HCT116 (cell line): ENCODE measurements at regions not wholly inside any gene's neighbourhood (a gene's known extent, or its start where the extent isn't known, plus 50 kb on each side); places are given as distances from the start of the nearest gene placed in this dataset.

ENCODE experiments used
- ATAC-seq: fragments of 200-7000 bp; cut with Tn5 transposase; 2 replicates; pipeline ENCODE4 v1.9.1; 2020; ENCODE audit warnings: mild to moderate bottlenecking, moderate library complexity
- BruUV-seq: library from RNA; stranded (reverse); fragments of 400-500 nt; replicated peaks from 2 replicates; lab custom pipeline; 2021; lab: Mats Ljungman, UMichigan
- CTCF ChIA-PET: fragments of 300-600 bp; sonication (Branson Sonifier 250); formaldehyde crosslinking; loops from one replicate; lab custom pipeline; 2021; ENCODE audit warnings: antibody characterized with exemption; lab: Charles Lee
- POLR2A ChIA-PET: fragments of 300-600, 350-600 bp; sonication (Branson Sonifier 250); formaldehyde crosslinking; loops from one replicate; lab custom pipeline; 2021; ENCODE audit warnings: antibody characterized with exemption; lab: Charles Lee
- RAD21 ChIA-PET, 2 experiments: fragments of 300-600 bp; sonication (Branson Sonifier 250); formaldehyde crosslinking; loops; one replicate each; lab custom pipeline; 2023; ENCODE audit warnings: low total read pairs in 2 of 2; ENCODE audit not compliant: uncharacterized antibody in 2 of 2, unreplicated experiment in 2 of 2, low non-redundant PET in 1 of 2; lab: Charles Lee
- DNase-seq: peaks from one replicate; pipeline ENCODE4 v3.0.0-alpha.2; 2010; ENCODE audit warnings: low read depth, low spot score
- H2AFZ ChIP-seq: fragments of 200-600 bp; shearing (Covaris generic), sonication (generic); 2 replicates; pipeline ENCODE4 v1.6.1; 2017; ENCODE audit warnings: low read depth, mixed run types, mixed read lengths, antibody characterized with exemption, low read length; ENCODE audit not compliant: poor library complexity, severe bottlenecking
- H3K27ac ChIP-seq: 2 replicates; pipeline ENCODE4 v1.5.1; 2012; ENCODE audit warnings: low read depth, low read length
- H3K27me3 ChIP-seq: fragments of 200-600 bp; sonication (generic); 2 replicates; pipeline ENCODE4 v1.6.1; 2016; ENCODE audit warnings: mixed run types, low read length, mixed read lengths; ENCODE audit not compliant: insufficient read depth
- H3K36me3 ChIP-seq, 2 experiments: fragments of 200-500 bp in 1 of 2; fragments of 200-600 bp in 1 of 2; sonication (Bioruptor generic) in 1 of 2; sonication (generic) in 1 of 2; 2 replicates each; pipeline versions ENCODE4 v1.5.1 to v1.6.1; 2014 to 2016; ENCODE audit warnings: low read length in 2 of 2, inconsistent platforms in 1 of 2, mixed read lengths in 1 of 2, mixed run types in 1 of 2; ENCODE audit not compliant: insufficient read depth in 2 of 2, control insufficient read depth in 1 of 2
- H3K4me1 ChIP-seq, 2 experiments: fragments of 200-600 bp in 1 of 2; sonication (generic) in 1 of 2; 2 replicates each; pipeline versions ENCODE4 v1.5.1 to v1.6.1; 2012 to 2017; ENCODE audit warnings: low read length in 2 of 2, inconsistent platforms in 1 of 2, mild to moderate bottlenecking in 1 of 2, mixed read lengths in 1 of 2, mixed run types in 1 of 2, moderate library complexity in 1 of 2; ENCODE audit not compliant: insufficient read depth in 2 of 2, control insufficient read depth in 1 of 2
- H3K4me2 ChIP-seq: fragments of 200-600 bp; sonication (generic); 2 replicates; pipeline ENCODE4 v1.6.1; 2017; ENCODE audit warnings: mixed run types, low read length, mixed read lengths
- H3K4me3 ChIP-seq, 2 experiments: fragments of 200-600 bp in 1 of 2; sonication (generic) in 1 of 2; replicated peaks in 1 of 2; 2 replicates each; pipeline ENCODE4 v1.5.1; 2011 to 2016; ENCODE audit warnings: low read length in 2 of 2, control low read depth in 1 of 2, low read depth in 1 of 2, mild to moderate bottlenecking in 1 of 2, mixed read lengths in 1 of 2, mixed run types in 1 of 2
- H3K79me2 ChIP-seq: fragments of 200-600 bp; sonication (generic); 2 replicates; pipeline ENCODE4 v1.6.1; 2017; ENCODE audit warnings: mild to moderate bottlenecking, mixed run types, low read length, moderate library complexity, mixed read lengths; ENCODE audit not compliant: insufficient read depth
- H3K9ac ChIP-seq: fragments of 200-600 bp; sonication (generic); 2 replicates; pipeline ENCODE4 v1.6.1; 2016; ENCODE audit warnings: low read length, mixed read lengths
- H3K9me2 ChIP-seq: fragments of 200-600 bp; sonication (generic), shearing (Covaris generic); 2 replicates; pipeline ENCODE4 v1.6.1; 2017; ENCODE audit warnings: mixed run types, mild to moderate bottlenecking, moderate library complexity; ENCODE audit not compliant: insufficient read depth
- H3K9me3 ChIP-seq, 2 experiments: fragments of 200-500 bp in 1 of 2; fragments of 200-600 bp in 1 of 2; sonication (Bioruptor generic) in 1 of 2; sonication (generic) in 1 of 2; 2 replicates each; pipeline ENCODE4 v1.6.1; 2014 to 2017; ENCODE audit warnings: low read length in 2 of 2, mixed read lengths in 2 of 2, inconsistent platforms in 1 of 2, low read depth in 1 of 2, mild to moderate bottlenecking in 1 of 2, mixed run types in 1 of 2, moderate library complexity in 1 of 2; ENCODE audit not compliant: control insufficient read depth in 1 of 2, insufficient read depth in 1 of 2
- H4K20me1 ChIP-seq: fragments of 200-600 bp; sonication (generic), shearing (Covaris generic); 2 replicates; pipeline ENCODE4 v1.6.1; 2017; ENCODE audit warnings: mixed run types, mild to moderate bottlenecking, moderate library complexity; ENCODE audit not compliant: insufficient read depth
- CTCF ChIP-seq, 3 experiments: fragments of 200-600 bp in 1 of 3; sonication (generic) in 1 of 3; IDR thresholded peaks in 2 of 3; conservative IDR thresholded peaks in 1 of 3; 2 replicates each; pipeline ENCODE4 v1.5.1; 2012 to 2017; ENCODE audit warnings: low read depth in 2 of 3, low read length in 2 of 3, antibody characterized with exemption in 1 of 3, borderline replicate concordance in 1 of 3, control low read depth in 1 of 3, mild to moderate bottlenecking in 1 of 3, mixed read lengths in 1 of 3, mixed run types in 1 of 3, moderate library complexity in 1 of 3; ENCODE audit not compliant: insufficient read depth in 1 of 3
- EGR1 ChIP-seq: IDR thresholded peaks from 2 replicates; pipeline ENCODE4 v1.6.1; 2012; ENCODE audit warnings: low read depth
- ELF1 ChIP-seq: IDR thresholded peaks from 2 replicates; pipeline ENCODE4 v1.6.1; 2012; ENCODE audit warnings: low read depth, borderline replicate concordance
- FOSL1 ChIP-seq: IDR thresholded peaks from 2 replicates; pipeline ENCODE4 v1.6.1; 2012; ENCODE audit warnings: low read depth
- JUND ChIP-seq: IDR thresholded peaks from 2 replicates; pipeline ENCODE4 v1.6.1; 2012
- TCF7L2 ChIP-seq: IDR thresholded peaks from 2 replicates; pipeline ENCODE4 v1.7.0; 2011; ENCODE audit warnings: borderline replicate concordance, inconsistent platforms; ENCODE audit not compliant: insufficient read depth, insufficient read length; ENCODE audit errors: extremely low read depth
- ZBTB33 ChIP-seq: IDR thresholded peaks from 2 replicates; pipeline ENCODE4 v1.6.1; 2011; ENCODE audit warnings: mild to moderate bottlenecking, low read length, moderate library complexity; ENCODE audit not compliant: insufficient replicate concordance; ENCODE audit errors: extremely low read depth
- intact Hi-C: fragments of 100-400 bp; cut with micrococcal nuclease; formaldehyde crosslinking; loops from 2 replicates; pipeline ENCODE4 v1.10.0; 2022

DNA sequence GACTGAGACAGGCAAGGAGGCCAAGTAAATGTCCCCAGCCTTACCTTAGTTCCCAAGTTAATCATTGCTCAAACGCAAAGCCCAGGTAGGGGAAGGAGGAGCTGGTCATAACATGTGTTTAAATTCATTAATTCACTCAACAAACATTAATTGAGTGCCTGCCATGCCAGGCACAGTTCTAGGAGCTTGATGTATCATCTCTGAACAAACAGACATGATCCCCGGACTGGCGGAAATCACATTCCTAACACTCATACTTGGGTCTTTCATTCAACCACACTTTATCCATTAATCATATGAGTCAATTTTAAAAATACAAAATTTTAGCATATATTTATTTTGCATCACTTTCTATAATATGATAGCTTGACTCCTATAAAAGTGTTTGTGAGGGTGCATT lies 335.3 kb upstream of the NOCT start:
- Histone ChIP-seq H3K4me3 (no peak overlapping the region), H3K27me3 (no peaks in the 10 kb centered on the region), H3K4me1 (no peaks in the 10 kb centered on the region), H3K79me2 (no peaks in the 10 kb centered on the region), H2AFZ (no peak overlapping the region), H3K4me2 (no peak overlapping the region), H3K9me3 (no peaks in the 10 kb centered on the region), H3K27ac (no peak overlapping the region), H4K20me1 (no peaks in the 10 kb centered on the region), H3K9ac (no peak overlapping the region), H3K9me2 (no peaks in the 10 kb centered on the region), H3K36me3 (no peaks in the 10 kb centered on the region)
- CTCF ChIA-PET: interaction anchor here (0.7 to 2.3 kb wide), 11 partner anchors 9 to 860 kb away, joined by 3 to 21 read pairs (median 9); no protein-coding TSS in a partner anchor
- no peak for ATAC-seq
- RAD21 ChIA-PET: interaction anchor here (0.6 to 2.5 kb wide), 7 partner anchors 101 to 860 kb away, joined by 3 to 8 read pairs (median 4); no protein-coding TSS in a partner anchor
- no peak for DNase-seq
- TF ChIP-seq ELF1: no peak
- TF ChIP-seq CTCF (IDR thresholded peaks at IDR 0.05 in 2 of 3, conservative IDR thresholded peaks at IDR 0.05 in 1 of 3; ENCODE audit: borderline replicate concordance in 1 of 3, insufficient read depth in 1 of 3, low read depth in 2 of 3, low read length in 2 of 3): no peak
- no peak for TF ChIP-seq TCF7L2
- no TSS peak for BruUV-seq
- intact Hi-C loops: loop anchor here (2.0 to 10.0 kb wide), 4 partner anchors 103 to 1555 kb away; no protein-coding TSS in a partner anchor
- POLR2A ChIA-PET: no interaction called here

GRCh38 chr4:138678985-138679746 lies 336.4 kb upstream of the NOCT start:
- no TSS peak for BruUV-seq
- no peaks in the 10 kb centered on the region for H4K20me1 ChIP-seq
- no peaks in the 10 kb centered on the region for H3K9me2 ChIP-seq
- no peak overlapping the region for H3K4me3 ChIP-seq
- H3K4me2 ChIP-seq: no peak overlapping the region
- H3K9ac ChIP-seq: no peak overlapping the region
- POLR2A ChIA-PET: no interaction called here
- RAD21 ChIA-PET: interaction anchor here in 1 of 2 experiments (1.3 to 2.5 kb wide), 2 partner anchors 100 to 192 kb away, joined by 5 to 8 read pairs; no protein-coding TSS in a partner anchor
- TF ChIP-seq ZBTB33 (no peak), FOSL1 (no peak), EGR1 (no peak), JUND (no peak)
- CTCF ChIA-PET: interaction anchor here (1.8 kb wide), 1 partner anchor 192 kb away, joined by 4 read pairs; no protein-coding TSS in a partner anchor
- no peaks in the 10 kb centered on the region for H3K79me2 ChIP-seq
- intact Hi-C loops: no loop called here
- H3K27ac ChIP-seq: no peak overlapping the region
- H2AFZ ChIP-seq: no peak overlapping the region
- H3K27me3 ChIP-seq: no peaks in the 10 kb centered on the region
- H3K4me1 ChIP-seq: no peaks in the 10 kb centered on the region
- ATAC-seq: no peak
- no peaks in the 10 kb centered on the region for H3K9me3 ChIP-seq
- no peak for DNase-seq
- H3K36me3 ChIP-seq: no peaks in the 10 kb centered on the region
